Stimulated activated CD4-positive, alpha-beta T cell treated with anti-CD3 and anti-CD28 coated beads, Interleukin-12 subunit alpha, Interleukin-12 subunit beta, amount 100 ng/mL, for 4 hours (primary cell): ENCODE measurements at regions not wholly inside any gene's neighbourhood (a gene's known extent, or its start where the extent isn't known, plus 50 kb on each side); places are given as distances from the start of the nearest gene placed in this dataset.
"Not testable (repeated sequence)": the region's sequence is repeated elsewhere in the genome, so short reads cannot be mapped to it uniquely, and the experiment has no call there.

Experiments
- DNase-seq: peaks from one replicate; pipeline ENCODE4 v3.0.0-alpha.2; 2020

DNA sequence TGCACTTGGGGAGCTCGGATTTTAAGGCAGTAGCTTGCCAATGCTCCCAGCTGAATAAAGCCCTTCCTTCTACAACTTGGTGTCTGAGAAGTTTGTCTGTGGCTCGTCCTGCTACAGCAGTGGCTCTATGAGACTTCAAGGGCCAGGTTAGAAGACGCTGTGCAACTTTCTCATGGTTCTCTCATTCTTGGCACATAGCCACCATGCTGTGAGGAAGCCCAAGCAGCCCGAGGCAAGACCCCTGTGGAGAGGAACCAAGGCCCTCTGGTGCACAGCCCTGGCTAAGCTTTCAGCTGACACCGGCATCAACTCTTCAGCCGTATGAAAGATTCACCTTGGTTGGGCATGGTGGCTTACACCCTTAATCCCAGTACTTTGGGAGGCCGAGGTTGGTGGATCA lies 116.9 kb upstream of the EEF2KMT start:
- DNase-seq, result no peak

DNA sequence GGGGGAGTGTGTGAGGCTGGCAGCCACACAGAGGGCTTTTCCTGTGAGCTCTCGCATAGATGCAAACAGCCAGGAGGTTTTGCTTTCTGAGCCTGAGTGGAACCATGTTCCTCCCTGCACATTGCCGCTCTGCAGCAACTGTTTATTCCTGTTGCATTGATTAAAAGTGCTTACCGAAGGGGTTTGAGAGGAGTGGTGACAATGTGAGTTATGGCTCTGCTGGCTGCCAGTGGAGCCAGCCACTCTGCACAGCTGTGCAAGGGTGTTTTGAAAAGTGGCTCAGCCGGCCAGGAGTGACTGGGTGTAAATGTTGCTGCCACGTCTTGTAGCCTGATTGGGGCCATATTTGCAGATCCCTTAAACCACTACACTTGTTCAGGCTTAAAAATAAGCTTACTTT lies 114.9 kb upstream of the EEF2KMT start:
- not testable (repeated sequence) for DNase-seq

DNA sequence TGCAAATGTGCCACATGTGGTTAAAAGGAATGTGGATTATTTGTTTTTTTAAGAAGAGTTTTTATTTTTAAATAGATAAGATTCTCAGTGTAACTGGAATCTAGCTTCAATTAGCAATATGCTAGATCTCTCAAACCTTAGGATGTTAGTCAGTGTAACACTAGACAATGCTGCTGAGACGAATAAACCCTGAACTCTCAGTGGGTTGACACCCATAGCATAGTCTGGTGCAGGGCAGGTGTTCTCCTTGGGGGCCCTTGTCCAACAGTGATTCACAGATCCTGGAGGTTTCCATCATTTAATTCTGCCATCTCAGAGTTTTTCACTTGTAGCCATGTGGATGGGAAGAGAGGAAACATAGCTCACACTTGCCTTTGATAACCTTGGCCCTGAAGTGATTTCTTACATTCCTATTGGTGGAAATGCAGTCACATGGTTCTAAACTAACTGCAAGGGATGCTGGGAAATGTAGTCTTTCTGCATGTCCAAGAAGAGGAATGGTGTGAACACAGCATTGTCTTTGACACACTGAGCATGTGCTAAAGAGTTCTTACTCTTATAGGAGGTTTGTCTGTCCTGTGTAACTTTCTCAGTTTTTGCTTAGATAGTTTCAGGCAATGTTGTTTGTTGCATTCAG lies 110.4 kb upstream of the EEF2KMT start:
- not testable (repeated sequence) for DNase-seq

DNA sequence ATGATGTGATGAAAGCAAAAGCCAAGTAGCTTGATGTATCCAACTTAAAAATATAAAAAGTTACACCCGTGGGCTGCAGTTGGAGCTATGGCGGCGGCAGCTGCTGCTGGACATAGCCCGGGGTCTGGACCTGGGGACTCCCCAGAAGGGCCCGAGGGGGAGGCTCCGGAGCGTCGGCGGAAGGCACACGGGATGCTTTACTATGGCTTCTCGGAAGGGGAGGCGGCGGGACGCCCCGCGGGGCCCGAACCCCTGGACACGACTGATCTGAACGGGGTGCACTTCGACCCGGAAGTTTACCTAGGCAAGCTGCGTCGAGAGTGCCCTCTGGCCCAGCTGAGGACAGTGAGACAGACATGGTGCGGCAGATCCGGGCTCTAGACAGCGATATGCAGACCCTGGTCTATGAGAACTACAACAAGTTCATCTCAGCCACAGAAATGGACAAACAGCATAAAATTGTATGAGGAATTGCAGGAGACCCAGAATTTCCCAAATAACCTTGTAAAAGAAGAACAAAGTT lies 109.5 kb upstream of the EEF2KMT start:
- no peak for DNase-seq

GRCh38 chr16:5206331-5206990 lies 108.9 kb upstream of the EEF2KMT start:
- no peak for DNase-seq

DNA sequence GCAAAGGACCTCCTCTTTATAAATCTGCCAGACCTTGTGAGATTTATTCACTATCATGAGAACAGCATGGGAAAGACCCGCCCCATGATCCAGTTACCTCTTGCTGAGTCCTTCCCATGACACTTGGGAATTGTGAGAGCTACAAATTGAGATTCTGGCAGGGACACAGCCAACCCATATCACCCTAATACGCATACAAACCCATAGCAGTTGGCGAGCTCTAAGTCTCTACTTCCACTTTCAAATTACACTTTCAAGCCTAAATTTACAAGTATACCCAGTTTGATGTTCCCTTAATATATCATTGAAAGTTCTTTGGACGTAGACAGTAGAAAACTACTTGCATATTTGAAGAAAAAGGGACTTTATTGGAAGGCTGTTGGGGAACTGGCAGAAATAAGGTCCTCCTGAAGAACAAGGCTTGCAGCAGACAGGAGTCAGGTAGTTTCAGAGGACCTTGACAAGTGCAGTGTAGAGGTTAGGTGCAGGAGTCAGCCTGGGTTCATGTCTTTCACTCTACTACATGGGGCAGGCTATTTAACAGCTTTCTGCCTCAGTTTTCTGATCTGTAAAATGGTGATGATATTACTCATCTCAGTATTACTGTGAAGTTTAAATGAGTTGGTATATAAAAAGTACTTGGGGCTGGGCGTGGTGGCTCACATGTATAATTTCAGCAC lies 107.9 kb upstream of the EEF2KMT start:
- DNase-seq, result no peak

GRCh38 chr16:5203675-5204074 lies 106.1 kb upstream of the EEF2KMT start:
- not testable (repeated sequence) for DNase-seq

DNA sequence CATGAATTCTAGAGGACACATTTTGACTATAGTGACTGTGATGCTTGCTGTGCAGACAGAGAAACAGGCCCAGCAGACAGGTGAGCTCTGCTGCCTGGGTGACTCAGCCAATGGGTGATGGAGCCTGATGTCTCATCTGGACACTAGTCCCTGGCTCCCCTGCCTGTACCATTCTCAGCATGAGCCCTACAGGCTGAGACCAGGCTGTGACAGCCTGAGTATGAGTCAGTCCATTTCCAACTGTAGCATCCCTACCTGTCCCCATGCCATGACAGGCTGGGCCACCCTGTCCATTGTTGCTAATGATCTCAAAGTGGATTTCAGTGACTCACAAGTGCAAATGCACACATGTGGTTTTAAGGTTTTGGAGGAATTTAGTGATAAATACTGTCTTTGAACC lies 102.5 kb upstream of the EEF2KMT start:
- no peak for DNase-seq

DNA sequence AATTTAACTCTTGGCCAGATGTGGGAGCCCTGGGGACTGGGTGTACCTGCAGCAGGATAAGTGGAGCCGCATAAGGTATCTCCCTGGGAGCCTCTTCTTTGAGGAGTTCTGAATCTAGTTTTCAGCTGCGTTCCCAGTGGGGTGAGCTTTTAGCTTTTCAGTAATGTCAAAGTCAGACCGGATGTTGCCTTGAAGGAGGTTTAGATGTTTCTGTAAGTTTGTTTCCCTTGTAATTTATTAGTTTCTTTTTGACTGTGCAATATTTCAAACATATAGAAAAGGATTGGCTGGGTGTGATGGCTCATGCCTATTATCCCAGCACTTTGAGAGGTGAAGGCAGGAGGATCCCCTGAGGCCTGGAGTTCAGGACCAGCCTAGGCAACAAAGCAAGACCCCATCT lies 98.6 kb upstream of the EEF2KMT start:
- no peak for DNase-seq

GRCh38 chr16:5193861-5194260 lies 96.3 kb upstream of the EEF2KMT start:
- DNase-seq, result no peak

GRCh38 chr16:5188989-5189352 lies 91.4 kb upstream of the EEF2KMT start:
- DNase-seq, result no peak

GRCh38 chr16:5188318-5188988 lies 90.9 kb upstream of the EEF2KMT start:
- no peak for DNase-seq

DNA sequence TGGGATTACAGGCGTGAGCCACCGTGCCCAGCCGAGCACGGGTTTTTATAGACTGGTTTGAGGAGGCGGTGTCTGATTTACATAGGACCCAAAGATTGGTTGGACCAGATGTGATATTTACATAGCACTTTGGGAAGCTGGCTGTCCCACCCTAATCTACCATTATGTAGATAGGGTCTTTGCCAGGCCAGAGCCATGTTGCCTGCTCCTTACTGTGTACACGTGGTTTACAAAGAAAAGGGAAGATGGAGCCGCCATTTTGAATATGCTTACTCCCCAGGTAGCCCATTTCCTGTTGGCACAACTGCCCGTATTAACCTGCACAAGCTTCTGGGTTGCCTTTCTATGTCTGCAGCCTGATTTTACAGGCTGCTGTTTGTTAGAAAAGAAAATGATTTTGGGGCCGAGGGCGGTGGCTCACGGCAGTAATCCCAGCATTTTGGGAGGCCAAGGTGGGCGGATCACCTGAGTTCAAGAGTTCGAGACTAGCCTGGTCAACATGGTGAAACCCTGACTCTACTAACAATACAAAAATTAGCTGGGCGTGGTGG lies 89.9 kb upstream of the EEF2KMT start:
- no peak for DNase-seq

- DNase-seq, result no peak
These were observed 88.8 kb upstream of the EEF2KMT start for GRCh38 chr16:5186381-5186903.

DNA sequence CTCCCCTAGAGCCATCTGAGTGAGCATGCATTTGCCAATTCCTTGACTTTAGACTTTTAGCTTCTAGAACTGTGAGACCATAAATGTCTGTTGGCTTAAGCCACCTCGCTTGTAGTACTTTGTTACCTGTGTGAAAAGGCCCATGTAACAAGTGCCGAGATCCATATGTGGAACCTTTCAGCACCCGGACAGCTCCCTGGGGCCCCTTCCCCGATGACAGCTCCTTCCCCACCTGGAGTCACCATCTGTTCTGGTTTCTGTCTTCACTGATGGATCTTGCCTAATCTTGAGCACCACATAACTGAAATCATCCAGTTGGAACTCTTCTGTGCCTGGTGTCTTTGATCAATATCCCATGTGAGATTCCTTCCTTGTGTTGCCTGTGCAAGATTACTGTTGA lies 78.9 kb upstream of the EEF2KMT start:
- no peak for DNase-seq

DNA sequence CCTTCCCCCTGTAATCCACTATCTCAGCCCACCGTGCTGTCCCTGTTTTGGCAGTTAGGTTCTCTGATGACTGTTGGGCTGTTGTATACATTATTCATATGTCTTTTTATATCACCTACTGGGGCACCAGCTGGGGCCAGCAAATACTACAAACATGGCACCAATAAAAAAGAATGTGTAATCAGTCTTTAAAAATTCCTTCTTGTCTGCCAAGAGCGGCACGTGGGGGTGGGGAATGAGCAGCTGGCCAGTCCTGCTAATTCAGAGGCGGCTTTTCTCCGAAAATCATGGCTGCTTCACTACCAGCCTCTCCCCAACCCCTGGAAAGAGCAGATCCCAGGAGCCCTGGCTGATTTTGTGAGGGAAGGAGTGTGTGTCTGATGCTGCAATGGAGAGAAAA lies 77.7 kb upstream of the EEF2KMT start:
- DNase-seq, result no peak

- no peak for DNase-seq
These were observed 68.9 kb upstream of the EEF2KMT start for GRCh38 chr16:5166486-5166885.

DNA sequence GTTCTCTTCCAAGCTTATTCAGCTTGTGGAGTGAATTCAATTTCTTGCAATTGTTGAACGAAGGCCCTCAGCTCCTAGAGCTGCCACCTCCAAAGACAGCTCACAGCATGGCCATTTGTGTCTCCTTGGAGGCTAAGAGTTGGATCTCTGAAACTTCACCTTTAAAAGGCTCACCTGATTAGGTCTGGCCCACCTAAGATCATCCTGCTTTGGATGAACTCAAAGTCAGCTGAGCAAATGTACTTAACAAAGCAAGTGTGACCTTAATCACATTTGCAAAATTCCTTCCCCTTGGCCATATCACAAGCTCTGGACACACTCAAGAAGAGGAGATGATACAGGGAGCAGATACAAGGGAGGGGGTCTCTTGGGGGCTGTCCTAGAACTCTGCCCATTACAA lies 67.8 kb upstream of the EEF2KMT start:
- not testable (repeated sequence) for DNase-seq

GRCh38 chr16:5162801-5163200 lies 65.2 kb upstream of the EEF2KMT start:
- not testable (repeated sequence) for DNase-seq

DNA sequence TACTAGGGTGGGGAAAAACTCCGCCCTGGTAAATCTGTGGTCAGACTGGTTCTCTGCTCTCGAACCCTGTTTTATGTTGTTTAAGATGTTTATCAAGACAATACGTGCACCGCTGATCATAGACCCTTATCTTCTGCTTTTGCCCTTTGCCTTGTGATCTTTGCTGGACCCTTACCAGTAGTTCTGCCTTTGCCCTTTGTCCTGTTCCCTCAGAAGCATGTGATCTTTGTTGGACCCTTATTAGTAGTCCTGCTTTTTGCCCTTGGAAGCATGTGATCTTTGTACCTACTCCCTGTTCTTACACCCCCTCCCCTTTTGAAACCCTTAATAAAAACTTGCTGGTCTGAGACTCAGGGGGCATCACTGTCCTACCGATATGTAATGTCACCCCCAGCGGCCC lies 64.3 kb upstream of the EEF2KMT start:
- DNase-seq, result not testable (repeated sequence)

- DNase-seq, result not testable (repeated sequence)
These were observed 62.4 kb upstream of the EEF2KMT start for GRCh38 chr16:5160010-5160409.

DNA sequence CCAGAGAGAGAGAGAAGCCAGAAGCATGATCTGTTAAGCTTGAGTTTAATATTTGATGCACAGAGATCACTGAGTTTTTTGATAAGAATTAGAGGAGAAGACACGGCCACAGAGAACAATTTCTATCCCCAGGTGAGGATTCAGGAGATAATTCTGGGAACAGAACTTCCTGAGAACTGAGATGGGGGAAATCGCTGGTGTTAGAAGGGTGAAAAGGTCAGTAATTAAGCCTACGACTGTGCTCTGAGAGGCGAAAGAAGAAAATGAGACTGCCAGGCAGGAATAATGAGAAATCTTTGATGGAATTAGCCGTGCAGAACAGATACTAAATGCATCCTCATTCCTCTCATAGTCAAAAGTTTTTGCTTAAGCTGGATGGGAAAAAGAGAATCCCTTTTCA lies 61.9 kb upstream of the EEF2KMT start:
- DNase-seq, result not testable (repeated sequence)

DNA sequence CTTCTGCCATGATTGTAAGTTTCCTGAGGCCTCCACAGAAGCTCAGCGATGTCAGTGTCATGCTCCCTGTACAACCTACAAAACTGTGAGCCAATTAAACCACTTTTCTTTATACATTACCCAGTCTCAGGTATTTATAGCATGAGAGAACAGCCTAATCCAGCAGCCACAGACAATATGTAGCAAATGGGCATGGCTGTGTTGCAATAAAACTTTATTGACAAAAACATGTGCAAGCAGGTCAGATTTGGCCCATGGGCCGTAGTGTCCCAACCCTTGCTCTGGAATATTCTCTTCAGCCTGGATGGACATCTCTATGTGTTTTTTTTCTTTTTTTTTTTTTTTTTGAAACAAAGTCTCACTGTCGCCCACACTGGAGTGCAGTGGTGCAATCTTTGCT lies 60.9 kb upstream of the EEF2KMT start:
- no peak for DNase-seq
